ENCODE measurements at regions not wholly inside any gene's neighbourhood (a gene's known extent, or its start where the extent isn't known, plus 50 kb on each side); places are given as distances from the start of the nearest gene placed in this dataset.

DNA sequence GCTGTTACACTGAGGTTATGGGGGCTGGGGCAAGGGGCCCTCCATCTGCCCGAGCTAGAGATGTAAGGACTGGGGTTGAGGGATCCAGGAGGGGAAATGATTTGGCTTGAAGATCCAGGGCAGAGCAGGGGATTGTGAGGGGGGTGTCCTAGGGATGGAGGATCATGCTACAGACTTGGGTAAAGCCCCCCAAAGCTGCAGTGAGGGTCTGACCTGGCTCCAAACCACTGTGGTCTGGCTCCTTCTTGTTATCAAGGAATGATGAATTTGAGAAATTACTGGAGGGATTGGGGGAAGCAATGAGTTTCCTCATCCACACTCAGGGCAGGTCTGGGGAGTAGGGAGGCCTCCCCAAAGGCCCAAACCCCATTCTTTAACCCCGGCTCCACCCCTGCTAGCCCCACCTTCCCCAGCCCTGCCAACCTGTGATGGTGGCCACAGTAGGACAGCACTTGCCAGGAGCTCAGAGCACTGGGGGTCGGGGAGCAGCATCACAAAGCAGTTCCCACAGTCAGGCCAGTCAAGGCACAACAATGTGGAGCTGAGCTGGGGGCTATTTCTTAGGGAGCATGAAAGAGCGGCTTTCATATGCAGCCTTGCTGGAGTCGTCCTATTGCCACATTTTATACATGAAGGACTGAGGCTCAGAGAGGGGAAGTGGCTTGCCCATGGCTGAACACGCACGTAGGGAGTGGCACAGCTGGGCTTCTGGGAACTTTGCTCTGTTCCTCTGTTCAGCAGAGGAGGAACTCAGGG, 165.5 kb downstream of the EFNB1 start:
- H3K4me3 ChIP-seq, result no peak overlapping the region

DNA sequence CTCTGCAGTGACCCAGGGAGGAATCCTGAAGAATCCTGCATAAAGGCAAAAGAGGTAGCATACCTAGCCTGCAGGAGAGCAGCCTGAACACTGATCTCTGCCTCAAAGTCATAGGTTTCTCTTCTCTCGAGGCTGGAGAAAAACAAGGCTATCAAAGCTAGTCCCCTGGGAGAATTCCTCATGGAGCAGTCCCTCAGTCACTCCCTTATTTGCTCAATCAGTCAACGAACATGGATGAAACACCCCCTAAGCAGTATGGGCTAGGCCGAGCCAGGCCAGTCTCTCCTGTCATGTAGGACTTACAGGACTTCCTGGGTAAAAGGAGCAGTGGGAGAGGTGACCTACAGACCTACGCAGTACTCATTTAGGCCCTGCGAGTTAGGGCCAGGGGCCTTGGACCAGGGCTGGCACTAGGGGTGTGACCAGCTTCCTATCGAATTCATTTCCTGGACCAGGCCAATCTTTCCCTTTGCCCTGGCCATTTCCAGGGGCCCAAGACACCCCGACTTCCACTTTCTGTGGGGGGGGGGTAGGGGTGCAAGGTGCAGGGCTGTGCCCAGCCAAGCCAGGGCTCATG, 164.1 kb downstream of the EFNB1 start:
- no peak overlapping the region for H3K9ac ChIP-seq
- no peaks in the 10 kb centered on the region for H3K36me3 ChIP-seq
- H3K4me1 ChIP-seq, result 0 out of 2 replicates have a peak, but pooled peaks cover 5% of the 10 kb centered on the region
- H3K4me2 ChIP-seq, result no peak overlapping the region
- no peaks in the 10 kb centered on the region; the same call in 1 of the 2 replicates for H4K20me1 ChIP-seq
- H3K27me3 ChIP-seq, result peaks cover 99% of the 10 kb centered on the region
- H3K4me3 ChIP-seq, result no peak overlapping the region
- H3K27ac ChIP-seq, result no peak overlapping the region
- H3K9me3 ChIP-seq, result no peaks in the 10 kb centered on the region
- no peak for TF ChIP-seq Cebpa-rat (IDR thresholded peaks at IDR 0.05)

More for the DNA sequence above, 165.5 kb downstream of the EFNB1 start:
- no peak overlapping the region for H3K27ac ChIP-seq
- H3K36me3 ChIP-seq, result no peaks in the 10 kb centered on the region
- H3K4me2 ChIP-seq, result peak overlapping the region; percentile 24; the same call in 1 of the 2 replicates
- H4K20me1 ChIP-seq, result no peaks in the 10 kb centered on the region; the same call in 1 of the 2 replicates
- 0 out of 2 replicates have a peak, but pooled peaks cover 5% of the 10 kb centered on the region for H3K4me1 ChIP-seq
- H3K9me3 ChIP-seq, result no peaks in the 10 kb centered on the region
- peaks cover 98% of the 10 kb centered on the region for H3K27me3 ChIP-seq
- H3K9ac ChIP-seq, result no peak overlapping the region
- TF ChIP-seq Cebpa-rat (IDR thresholded peaks at IDR 0.05), result no peak

DNA sequence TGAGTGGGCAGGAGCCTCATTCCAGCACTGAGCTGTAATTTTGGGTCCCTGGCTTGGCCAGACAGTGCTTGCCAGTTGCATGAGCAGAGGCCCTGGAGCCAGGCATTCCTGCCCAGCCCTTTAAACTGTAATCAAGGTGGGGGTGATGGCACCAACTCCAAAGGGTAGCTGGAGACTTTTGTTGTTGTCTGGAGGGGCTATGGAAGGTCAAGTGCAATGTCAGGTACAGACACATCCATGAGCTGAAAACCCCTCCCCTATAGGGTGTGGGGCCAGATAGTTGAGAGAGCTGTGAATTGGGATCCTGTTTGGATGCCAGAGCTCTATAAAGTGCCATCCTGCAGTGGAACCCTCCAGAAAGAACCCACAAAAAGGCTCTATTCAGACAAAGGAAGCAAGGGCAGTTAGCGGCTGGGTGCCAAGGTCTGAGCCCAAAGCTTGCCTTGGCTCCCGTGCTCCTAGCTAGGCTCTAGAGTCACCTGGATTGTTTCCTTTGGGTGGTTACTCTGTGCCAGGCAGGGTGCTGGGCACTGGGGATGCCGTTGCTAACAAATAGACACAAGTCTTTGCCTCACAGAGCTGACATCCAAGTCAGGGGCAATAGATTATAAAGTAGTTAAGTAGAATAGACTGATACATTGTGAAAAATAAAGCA, 163.0 kb downstream of the EFNB1 start:
- no peak overlapping the region for H3K27ac ChIP-seq
- no peaks in the 10 kb centered on the region; the same call in 1 of the 2 replicates for H4K20me1 ChIP-seq
- no peak overlapping the region for H3K9ac ChIP-seq
- no peak overlapping the region for H3K4me2 ChIP-seq
- peaks cover 99% of the 10 kb centered on the region for H3K27me3 ChIP-seq
- H3K36me3 ChIP-seq, result no peaks in the 10 kb centered on the region
- no peak for TF ChIP-seq Cebpa-rat (IDR thresholded peaks at IDR 0.05)
- 0 out of 2 replicates have a peak, but pooled peaks cover 5% of the 10 kb centered on the region for H3K4me1 ChIP-seq
- no peaks in the 10 kb centered on the region for H3K9me3 ChIP-seq
- H3K4me3 ChIP-seq, result no peak overlapping the region

DNA sequence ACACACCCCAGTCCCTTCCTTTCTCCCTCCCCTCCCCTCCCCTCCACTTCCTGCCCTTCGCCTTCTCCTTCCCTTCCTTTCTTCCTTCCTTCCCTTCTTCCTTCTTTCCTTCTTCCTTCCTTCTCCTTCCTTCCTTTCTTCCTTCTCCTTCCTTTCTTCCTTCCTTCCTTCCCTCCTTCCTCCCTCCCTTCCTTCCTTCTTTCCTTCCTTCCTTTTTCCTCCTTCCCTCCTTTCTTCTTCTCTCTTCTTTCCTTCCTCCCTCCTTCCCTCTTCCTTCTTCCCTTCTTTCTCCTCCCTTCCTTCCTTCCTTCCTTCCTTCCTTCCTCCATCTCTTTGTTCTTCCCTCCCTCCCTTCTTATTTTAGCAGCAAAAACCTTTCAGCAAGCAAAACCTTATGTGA, 162.1 kb downstream of the EFNB1 start:
- Histone ChIP-seq H3K9ac (no peak overlapping the region), H3K27ac (no peak overlapping the region), H3K4me1 (0 out of 2 replicates have a peak, but pooled peaks cover 5% of the 10 kb centered on the region), H4K20me1 (no peaks in the 10 kb centered on the region; the same call in 1 of the 2 replicates), H3K9me3 (no peaks in the 10 kb centered on the region), H3K4me3 (no peak overlapping the region), H3K4me2 (no peak overlapping the region), H3K36me3 (no peaks in the 10 kb centered on the region), H3K27me3 (peaks cover 99% of the 10 kb centered on the region)
- no peak for TF ChIP-seq Cebpa-rat (IDR thresholded peaks at IDR 0.05)

DNA sequence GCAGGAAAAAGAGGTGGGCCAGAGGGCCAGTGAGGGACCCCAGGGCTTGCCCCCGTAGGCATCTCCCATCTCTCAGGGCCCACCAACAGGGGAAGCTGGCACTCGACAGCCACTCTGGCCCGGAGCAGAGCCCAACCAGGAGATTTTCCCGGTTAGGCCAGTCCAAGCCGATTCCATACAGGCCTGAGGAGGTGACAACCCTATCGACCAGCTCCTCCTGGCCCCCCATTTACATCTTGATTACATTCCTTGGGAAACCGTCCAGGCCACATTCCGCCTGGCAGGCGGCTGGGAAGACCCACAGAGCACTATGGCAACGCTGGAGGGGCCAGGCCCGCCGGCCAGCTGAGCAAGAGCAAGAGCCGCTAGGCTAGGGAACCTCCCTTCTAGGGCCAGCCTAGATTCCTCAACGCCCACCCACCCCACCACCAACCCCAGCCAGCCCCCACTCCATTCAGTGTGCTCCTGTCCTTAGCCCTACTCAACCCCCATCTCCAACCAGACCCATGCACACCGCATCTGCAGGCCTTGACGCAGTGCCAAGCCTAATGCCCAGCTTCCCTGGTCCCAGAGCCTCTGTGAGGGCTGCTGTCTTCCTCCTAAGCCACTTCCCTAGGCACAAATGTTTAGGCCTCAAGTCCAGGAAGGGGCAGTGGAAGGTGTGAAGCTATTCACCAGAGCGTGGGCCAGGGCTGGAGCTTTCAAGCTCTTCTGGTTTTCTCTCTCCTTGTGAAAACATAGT, 161.2 kb downstream of the EFNB1 start:
- Histone ChIP-seq H3K27ac (no peak overlapping the region), H3K9ac (no peak overlapping the region), H3K9me3 (no peaks in the 10 kb centered on the region), H3K4me1 (0 out of 2 replicates have a peak, but pooled peaks cover 5% of the 10 kb centered on the region), H3K27me3 (peaks cover 99% of the 10 kb centered on the region), H4K20me1 (no peaks in the 10 kb centered on the region; the same call in 1 of the 2 replicates), H3K4me2 (no peak overlapping the region), H3K4me3 (no peak overlapping the region), H3K36me3 (no peaks in the 10 kb centered on the region)
- TF ChIP-seq Cebpa-rat (IDR thresholded peaks at IDR 0.05), result no peak

DNA sequence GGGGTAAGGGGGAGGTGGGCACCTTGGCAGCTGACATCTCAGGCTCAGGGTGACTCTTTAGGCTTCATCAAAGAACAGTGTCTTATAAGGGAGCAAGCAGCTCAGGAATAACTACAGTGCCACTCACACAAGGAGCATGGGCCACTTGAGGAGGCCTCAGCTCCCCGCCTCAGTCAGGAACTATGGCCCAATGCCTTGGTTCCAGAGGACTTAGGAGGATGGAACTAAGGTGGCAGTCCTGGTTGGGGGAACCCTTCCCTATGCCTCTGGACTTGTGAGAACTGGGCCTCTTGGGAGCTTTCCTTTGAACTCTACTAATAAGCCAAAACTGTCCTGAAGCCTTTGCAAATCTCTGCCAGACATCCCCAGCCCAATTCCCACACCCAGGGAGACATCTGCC, 160.6 kb downstream of the EFNB1 start:
- H4K20me1 ChIP-seq, result no peaks in the 10 kb centered on the region; the same call in 1 of the 2 replicates
- no peak for TF ChIP-seq Cebpa-rat (IDR thresholded peaks at IDR 0.05)
- no peaks in the 10 kb centered on the region for H3K9me3 ChIP-seq
- H3K4me1 ChIP-seq, result 0 out of 2 replicates have a peak, but pooled peaks cover 1% of the 10 kb centered on the region
- no peak overlapping the region for H3K4me2 ChIP-seq
- no peak overlapping the region for H3K9ac ChIP-seq
- no peak overlapping the region for H3K27ac ChIP-seq
- H3K4me3 ChIP-seq, result no peak overlapping the region
- H3K36me3 ChIP-seq, result no peaks in the 10 kb centered on the region
- peaks cover 98% of the 10 kb centered on the region for H3K27me3 ChIP-seq

DNA sequence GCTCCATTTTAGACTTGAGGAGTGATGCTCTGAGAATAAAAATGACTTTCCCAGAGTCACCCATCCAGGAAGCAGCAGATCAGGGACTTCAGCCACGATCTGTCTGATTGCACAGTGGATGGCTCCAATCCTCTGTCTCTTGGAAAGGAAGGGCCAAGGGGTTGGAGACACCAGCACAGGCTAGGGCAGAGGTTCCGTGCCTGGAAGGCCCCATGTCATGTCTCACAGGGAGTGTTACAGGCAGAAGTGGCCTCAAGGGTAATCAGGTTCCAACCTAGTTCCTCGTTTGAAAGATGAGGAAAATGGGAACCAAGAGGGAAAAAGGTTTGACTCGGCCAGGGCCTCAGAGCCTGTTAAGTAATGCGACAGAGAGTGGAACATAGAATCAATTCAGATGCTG, 160.0 kb downstream of the EFNB1 start:
- peaks cover 96% of the 10 kb centered on the region for H3K27me3 ChIP-seq
- no peak for TF ChIP-seq Cebpa-rat (IDR thresholded peaks at IDR 0.05)

DNA sequence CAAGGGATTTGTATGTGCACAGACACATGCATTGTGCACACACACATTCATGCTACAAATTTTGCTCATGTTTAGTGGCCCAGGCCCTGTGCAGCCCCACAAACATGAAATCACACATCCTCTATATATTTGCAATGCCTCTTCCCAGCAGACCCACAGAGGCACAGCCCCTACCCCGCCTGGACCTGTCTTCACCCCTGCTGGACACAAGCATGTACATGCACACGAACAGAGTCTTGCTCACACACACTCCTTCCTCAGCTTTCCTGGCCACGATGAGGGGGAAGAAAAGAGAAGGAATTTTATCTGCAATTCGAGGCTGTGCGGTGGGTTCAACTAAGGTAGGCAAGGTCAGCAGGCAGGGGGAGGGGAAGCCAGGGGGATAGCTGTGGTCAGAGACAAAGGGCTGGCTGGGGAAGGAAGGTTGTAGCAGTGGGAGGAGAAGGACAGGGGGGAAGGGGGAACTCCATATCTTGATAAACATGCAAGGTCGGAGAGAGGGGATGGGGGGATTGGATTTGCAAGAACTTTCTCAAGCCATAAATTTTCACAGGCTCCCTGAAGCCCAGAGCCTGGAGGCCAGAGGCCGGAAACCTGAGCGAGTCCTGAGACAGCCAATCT, 156.4 kb downstream of the EFNB1 start:
- peaks cover 84% of the 10 kb centered on the region for H3K27me3 ChIP-seq
- H3K36me3 ChIP-seq, result no peaks in the 10 kb centered on the region
- peaks cover 9% of the 10 kb centered on the region for H3K4me1 ChIP-seq
- H3K9ac ChIP-seq, result no peak overlapping the region
- H3K4me2 ChIP-seq, result no peak overlapping the region
- H4K20me1 ChIP-seq, result no peaks in the 10 kb centered on the region
- H3K4me3 ChIP-seq, result no peak overlapping the region
- no peak overlapping the region for H3K27ac ChIP-seq
- no peaks in the 10 kb centered on the region for H3K9me3 ChIP-seq
- TF ChIP-seq Cebpa-rat (IDR thresholded peaks at IDR 0.05), result no peak

More for the DNA sequence above, 160.0 kb downstream of the EFNB1 start:
- no peak overlapping the region for H3K4me3 ChIP-seq
- no peak overlapping the region for H3K4me2 ChIP-seq
- peaks cover 3% of the 10 kb centered on the region for H3K4me1 ChIP-seq
- no peaks in the 10 kb centered on the region; the same call in 1 of the 2 replicates for H4K20me1 ChIP-seq
- no peaks in the 10 kb centered on the region for H3K9me3 ChIP-seq
- H3K36me3 ChIP-seq, result no peaks in the 10 kb centered on the region
- H3K27ac ChIP-seq, result no peak overlapping the region
- H3K9ac ChIP-seq, result no peak overlapping the region
